AG08396 (cell line): ENCODE measurements at regions not wholly inside any gene's neighbourhood (a gene's known extent, or its start where the extent isn't known, plus 50 kb on each side); places are given as distances from the start of the nearest gene placed in this dataset.

Source experiments
- DNase-seq: peaks from one replicate; pipeline ENCODE4 v3.0.0; 2012; ENCODE audit warnings: low spot score, mixed read lengths

- peak; percentile 91 for DNase-seq
Observed at GRCh38 chr10:110398419-110399105, 93.8 kb upstream of the SMNDC1 start.

- DNase-seq = peak; percentile 81
Observed at GRCh38 chr10:110399106-110399964, 94.6 kb upstream of the SMNDC1 start.

GRCh38 chr10:110399965-110400933 is 95.5 kb upstream of the SMNDC1 start:
- DNase-seq = no peak

GRCh38 chr10:110401401-110402076 is 96.2 kb upstream of the DUSP5 start:
- no peak for DNase-seq

- DNase-seq = no peak
Observed at GRCh38 chr10:110402077-110402416, 95.7 kb upstream of the DUSP5 start.

- DNase-seq = no peak
Observed at GRCh38 chr10:110403593-110403992, 94.1 kb upstream of the DUSP5 start.

GRCh38 chr10:110404413-110404812 is 93.3 kb upstream of the DUSP5 start:
- no peak for DNase-seq

- DNase-seq = no peak
Observed at GRCh38 chr10:110404825-110405224, 92.9 kb upstream of the DUSP5 start.

- no peak for DNase-seq
Observed at GRCh38 chr10:110405380-110405779, 92.3 kb upstream of the DUSP5 start.

- no peak for DNase-seq
Observed at GRCh38 chr10:110407301-110408170, 90.2 kb upstream of the DUSP5 start.

- DNase-seq = no peak
Observed at GRCh38 chr10:110408203-110408871, 89.4 kb upstream of the DUSP5 start.

- no peak for DNase-seq
Observed at GRCh38 chr10:110408943-110409342, 88.8 kb upstream of the DUSP5 start.

- no peak for DNase-seq
Observed at GRCh38 chr10:110409488-110409887, 88.2 kb upstream of the DUSP5 start.

- no peak for DNase-seq
Observed at GRCh38 chr10:110409926-110410325, 87.8 kb upstream of the DUSP5 start.

GRCh38 chr10:110410329-110411046 is 87.2 kb upstream of the DUSP5 start:
- peak; percentile 87 for DNase-seq

- DNase-seq = no peak
Observed at GRCh38 chr10:110411047-110411410, 86.7 kb upstream of the DUSP5 start.

- DNase-seq = no peak
Observed at GRCh38 chr10:110413049-110413783, 84.5 kb upstream of the DUSP5 start.

- DNase-seq = no peak
Observed at GRCh38 chr10:110413903-110414547, 83.7 kb upstream of the DUSP5 start.
